ENCODE measurements at regions not wholly inside any gene's neighbourhood (a gene's known extent, or its start where the extent isn't known, plus 50 kb on each side); places are given as distances from the start of the nearest gene placed in this dataset.
"Not testable (repeated sequence)": the region's sequence is repeated elsewhere in the genome, so short reads cannot be mapped to it uniquely, and the experiment has no call there.

GRCh38 chr3:178352326-178353005 lies 183.8 kb upstream of the KCNMB2 start:
- no peak for FAIRE-seq

- FAIRE-seq, result peak; percentile 71
These were observed 183.1 kb upstream of the KCNMB2 start for GRCh38 chr3:178353006-178353694.

GRCh38 chr3:178359728-178360127 lies 176.5 kb upstream of the KCNMB2 start:
- FAIRE-seq, result no peak

- FAIRE-seq, result not testable (repeated sequence)
These were observed 173.2 kb upstream of the KCNMB2 start for GRCh38 chr3:178363048-178363447.

GRCh38 chr3:178367817-178368617 lies 168.2 kb upstream of the KCNMB2 start:
- FAIRE-seq, result no peak

GRCh38 chr3:178369006-178369405 lies 167.2 kb upstream of the KCNMB2 start:
- no peak for FAIRE-seq

- no peak for FAIRE-seq
These were observed 166.4 kb upstream of the KCNMB2 start for GRCh38 chr3:178369811-178370210.

- FAIRE-seq, result no peak
These were observed 165.8 kb upstream of the KCNMB2 start for GRCh38 chr3:178370387-178370786.

GRCh38 chr3:178381555-178381954 lies 154.7 kb upstream of the KCNMB2 start:
- FAIRE-seq, result no peak

GRCh38 chr3:178381971-178382448 lies 154.2 kb upstream of the KCNMB2 start:
- FAIRE-seq, result no peak

GRCh38 chr3:178382449-178383061 lies 153.7 kb upstream of the KCNMB2 start:
- no peak for FAIRE-seq

GRCh38 chr3:178384321-178385230 lies 151.7 kb upstream of the KCNMB2 start:
- no peak for FAIRE-seq

- FAIRE-seq, result peak; percentile 86
These were observed 150.8 kb upstream of the KCNMB2 start for GRCh38 chr3:178385280-178385952.

- FAIRE-seq, result no peak
These were observed 149.8 kb upstream of the KCNMB2 start for GRCh38 chr3:178386401-178386800.

GRCh38 chr3:178386880-178387279 lies 149.4 kb upstream of the KCNMB2 start:
- FAIRE-seq, result no peak

GRCh38 chr3:178388473-178388872 lies 147.8 kb upstream of the KCNMB2 start:
- FAIRE-seq, result no peak

- no peak for FAIRE-seq
These were observed 147.0 kb upstream of the KCNMB2 start for GRCh38 chr3:178389258-178389657.

GRCh38 chr3:178392511-178392926 lies 143.7 kb upstream of the KCNMB2 start:
- FAIRE-seq, result no peak

- FAIRE-seq, result no peak
These were observed 143.1 kb upstream of the KCNMB2 start for GRCh38 chr3:178393146-178393545.

- FAIRE-seq, result no peak
These were observed 142.4 kb upstream of the KCNMB2 start for GRCh38 chr3:178393824-178394223.

GRCh38 chr3:178396318-178396717 lies 139.9 kb upstream of the KCNMB2 start:
- no peak for FAIRE-seq

Measured in A204.1 (cell line).